ENCODE measurements at regions not wholly inside any gene's neighbourhood (a gene's known extent, or its start where the extent isn't known, plus 50 kb on each side); places are given as distances from the start of the nearest gene placed in this dataset.

DNA sequence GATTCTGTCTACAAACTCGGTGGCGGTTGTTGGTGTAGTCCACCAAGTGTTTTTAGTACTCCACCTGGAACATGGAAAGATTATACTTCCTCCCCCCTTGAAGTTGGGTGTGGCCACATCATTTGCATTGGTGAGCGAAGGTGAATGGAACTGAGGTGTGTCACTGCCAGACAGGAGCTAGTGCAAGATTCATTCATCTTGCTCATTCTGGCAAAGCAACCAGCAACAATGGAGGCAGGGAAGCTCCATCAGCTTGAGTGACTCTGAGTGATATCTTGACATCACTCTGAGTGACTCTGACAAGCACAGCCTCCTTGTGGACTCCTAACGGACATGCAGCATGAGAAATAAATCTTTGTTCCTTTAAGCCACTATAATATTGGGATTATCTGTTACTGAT lies 54.7 kb upstream of the SLC1A4 start:
- no peak for TF ChIP-seq CTCF (IDR thresholded peaks at IDR 0.05; ENCODE audit: low read length)
- TF ChIP-seq EZH2 (IDR thresholded peaks at IDR 0.05; ENCODE audit: borderline replicate concordance, low read length), result no peak

Measured in OCI-LY1 (cell line).